OCI-LY1 (cell line): ENCODE measurements at regions not wholly inside any gene's neighbourhood (a gene's known extent, or its start where the extent isn't known, plus 50 kb on each side); places are given as distances from the start of the nearest gene placed in this dataset.

Experiments
- CTCF ChIP-seq: fragments of 200-600 bp; sonication (generic), shearing (Covaris generic); IDR thresholded peaks from 2 replicates; pipeline ENCODE4 v1.5.1; 2017; ENCODE audit warnings: mild to moderate bottlenecking, antibody characterized with exemption, low read length, moderate library complexity, mixed read lengths
- EZH2 ChIP-seq: fragments of 200-600 bp; sonication (generic), shearing (Covaris generic); IDR thresholded peaks from 2 replicates; pipeline ENCODE4 v1.8.0; 2017; ENCODE audit warnings: borderline replicate concordance, mixed run types, mild to moderate bottlenecking, antibody characterized with exemption, low read length, moderate library complexity, mixed read lengths

DNA sequence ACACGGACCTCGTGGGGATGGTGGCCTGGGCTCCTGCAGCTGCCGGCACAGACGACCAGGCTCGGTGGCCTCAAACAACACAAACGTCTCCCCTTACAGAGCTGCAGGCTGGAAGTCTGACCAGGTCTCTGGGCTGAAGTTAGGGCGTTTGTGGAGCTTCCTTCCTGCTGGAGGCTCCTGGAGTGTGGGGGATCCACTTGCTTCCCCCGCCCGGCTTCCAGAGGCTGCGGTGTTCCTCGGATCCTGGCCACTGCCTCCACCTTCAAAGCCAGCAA lies 313.5 kb downstream of the CTTN start:
- TF ChIP-seq CTCF (no peak), EZH2 (no peak)
